Transverse colon (tissue), 4 donors: ENCODE measurements at regions not wholly inside any gene's neighbourhood (a gene's known extent, or its start where the extent isn't known, plus 50 kb on each side); places are given as distances from the start of the nearest gene placed in this dataset.

ENCODE experiments used
- EP300 ChIP-seq: sonication (generic); formaldehyde crosslinking; IDR thresholded peaks from one replicate; pipeline ENCODE4 v1.6.1; 2017; ENCODE audit warnings: antibody characterized with exemption, low read depth
- POLR2A ChIP-seq: fragments of 450-650 bp; IDR thresholded peaks from one replicate; pipeline ENCODE4 v1.6.1; 2016; ENCODE audit warnings: antibody characterized with exemption, mild to moderate bottlenecking, moderate library complexity
- POLR2AphosphoS5 ChIP-seq, 3 donors: sonication (generic); formaldehyde crosslinking; IDR thresholded peaks; one replicate each; pipeline ENCODE4 v1.6.1; 2016; ENCODE audit warnings: antibody characterized with exemption in 3 of 3
- TF ChIP-seq, protein P1 (sequence below), 5 experiments: fragments of 200-600 bp in 3 of 5; fragments of 450-650 bp in 2 of 5; sonication (generic) in 3 of 5; IDR thresholded peaks; 1 replicate in 2 of 5; 2 replicates in 3 of 5; pipeline ENCODE4 v1.5.1; 2016 to 2017; ENCODE audit warnings: antibody characterized with exemption in 5 of 5, inconsistent platforms in 3 of 5, mild to moderate bottlenecking in 2 of 5, moderate library complexity in 1 of 5

GRCh38 chr6:140319209-140319608 is 944.8 kb upstream of the CITED2 start:
- TF ChIP-seq POLR2AphosphoS5 (IDR thresholded peaks at IDR 0.05): no peak
- TF ChIP-seq, protein P1, sequence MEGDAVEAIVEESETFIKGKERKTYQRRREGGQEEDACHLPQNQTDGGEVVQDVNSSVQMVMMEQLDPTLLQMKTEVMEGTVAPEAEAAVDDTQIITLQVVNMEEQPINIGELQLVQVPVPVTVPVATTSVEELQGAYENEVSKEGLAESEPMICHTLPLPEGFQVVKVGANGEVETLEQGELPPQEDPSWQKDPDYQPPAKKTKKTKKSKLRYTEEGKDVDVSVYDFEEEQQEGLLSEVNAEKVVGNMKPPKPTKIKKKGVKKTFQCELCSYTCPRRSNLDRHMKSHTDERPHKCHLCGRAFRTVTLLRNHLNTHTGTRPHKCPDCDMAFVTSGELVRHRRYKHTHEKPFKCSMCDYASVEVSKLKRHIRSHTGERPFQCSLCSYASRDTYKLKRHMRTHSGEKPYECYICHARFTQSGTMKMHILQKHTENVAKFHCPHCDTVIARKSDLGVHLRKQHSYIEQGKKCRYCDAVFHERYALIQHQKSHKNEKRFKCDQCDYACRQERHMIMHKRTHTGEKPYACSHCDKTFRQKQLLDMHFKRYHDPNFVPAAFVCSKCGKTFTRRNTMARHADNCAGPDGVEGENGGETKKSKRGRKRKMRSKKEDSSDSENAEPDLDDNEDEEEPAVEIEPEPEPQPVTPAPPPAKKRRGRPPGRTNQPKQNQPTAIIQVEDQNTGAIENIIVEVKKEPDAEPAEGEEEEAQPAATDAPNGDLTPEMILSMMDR (IDR thresholded peaks at IDR 0.05): no peak
- TF ChIP-seq EP300: no peak
- TF ChIP-seq POLR2A: no peak
